Upper lobe of left lung (tissue), 4 donors: ENCODE measurements at regions not wholly inside any gene's neighbourhood (a gene's known extent, or its start where the extent isn't known, plus 50 kb on each side); places are given as distances from the start of the nearest gene placed in this dataset.

Source experiments
- CTCF ChIP-seq, 6 experiments: fragments of 450-650 bp in 4 of 6; fragments of 200-600 bp in 2 of 6; sonication (generic) in 2 of 6; IDR thresholded peaks; one replicate each; pipeline ENCODE4 v1.5.1; 2016 to 2019; ENCODE audit warnings: antibody characterized with exemption in 6 of 6
- EP300 ChIP-seq, 4 donors: sonication (generic); formaldehyde crosslinking; IDR thresholded peaks; one replicate each; pipeline ENCODE4 v1.5.1; 2017; ENCODE audit warnings: antibody characterized with exemption in 4 of 4, control low read depth in 2 of 4
- POLR2A ChIP-seq, 4 donors: fragments of 450-650 bp; IDR thresholded peaks; one replicate each; pipeline ENCODE4 v1.5.1; 2016 to 2017; ENCODE audit warnings: antibody characterized with exemption in 4 of 4, mild to moderate bottlenecking in 2 of 4

GRCh38 chr5:174410716-174411478 is 313.5 kb upstream of the MSX2 start:
- TF ChIP-seq CTCF (IDR thresholded peaks at IDR 0.05) = no peak
- TF ChIP-seq EP300 (IDR thresholded peaks at IDR 0.05) = no peak
- no peak for TF ChIP-seq POLR2A (IDR thresholded peaks at IDR 0.05)
